ENCODE measurements at regions not wholly inside any gene's neighbourhood (a gene's known extent, or its start where the extent isn't known, plus 50 kb on each side); places are given as distances from the start of the nearest gene placed in this dataset.

GRCh38 chr12:103247531-103247930 lies 248.2 kb downstream of the C12orf42 start:
- TF ChIP-seq CTCF (IDR thresholded peaks at IDR 0.05; ENCODE audit: low read length) (no peak), EZH2 (optimal IDR thresholded peaks at IDR 0.05; ENCODE audit: low read depth, low read length) (no peak)

All from MM.1S (cell line).